ENCODE measurements at regions not wholly inside any gene's neighbourhood (a gene's known extent, or its start where the extent isn't known, plus 50 kb on each side); places are given as distances from the start of the nearest gene placed in this dataset.
A peak's percentile ranks its signal among the peaks of the same experiment; 100 is the strongest.
"Not testable (repeated sequence)": the region's sequence is repeated elsewhere in the genome, so short reads cannot be mapped to it uniquely, and the experiment has no call there.

DNA sequence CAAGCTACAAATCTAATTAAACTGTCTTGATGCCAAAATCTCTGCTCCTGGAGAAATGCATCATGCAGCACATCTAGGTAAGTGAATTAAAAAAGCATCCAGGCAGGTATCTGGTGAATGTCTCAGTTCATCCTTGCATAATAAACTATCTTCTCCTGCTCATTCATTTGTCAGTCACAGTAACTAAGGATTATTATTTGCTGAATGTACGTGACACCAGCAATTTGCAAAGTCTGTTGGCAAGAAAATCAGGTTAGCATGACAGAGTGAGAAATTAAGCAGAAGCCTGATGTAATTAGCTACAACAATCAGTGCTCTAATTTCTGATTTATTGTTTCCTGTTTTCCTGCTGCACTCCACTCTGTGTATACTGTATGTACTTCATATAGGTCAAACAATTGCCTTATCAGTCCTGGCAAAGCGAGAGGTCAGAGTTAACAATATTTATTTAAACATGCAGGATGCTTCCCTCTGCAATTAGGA, 213.6 kb downstream of the FBXO8 start:
- DNase-seq (ENCODE audit: low spot score), result no peak

DNA sequence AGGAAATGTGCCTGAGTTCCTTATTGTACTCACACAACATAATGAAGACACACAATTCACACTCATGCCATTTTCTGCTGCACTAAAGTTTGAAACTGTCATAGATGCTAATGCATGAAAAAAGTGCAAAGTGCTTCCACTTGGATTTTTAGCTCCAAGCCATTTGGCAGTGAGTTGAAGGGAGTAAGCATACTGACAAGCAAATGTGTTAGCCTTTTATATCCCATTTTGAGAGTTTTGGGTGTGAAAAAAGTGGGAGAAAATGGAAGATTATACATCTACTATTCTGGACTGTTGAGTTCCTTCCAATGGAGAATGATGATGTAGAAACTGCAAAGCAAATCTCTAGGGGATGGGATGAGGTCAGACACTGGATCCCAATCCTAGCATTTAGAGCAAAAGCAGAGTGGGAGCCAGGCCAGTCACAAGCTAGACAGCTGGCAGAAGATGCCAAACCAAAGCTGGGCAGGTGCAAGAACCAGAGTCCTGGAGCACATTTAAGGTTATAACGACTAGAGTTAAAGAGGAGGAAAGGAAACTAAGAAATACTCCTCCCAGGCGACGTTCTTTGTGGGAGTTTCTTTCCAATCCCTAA, 216.8 kb downstream of the FBXO8 start:
- no peak for DNase-seq (ENCODE audit: low spot score)

DNA sequence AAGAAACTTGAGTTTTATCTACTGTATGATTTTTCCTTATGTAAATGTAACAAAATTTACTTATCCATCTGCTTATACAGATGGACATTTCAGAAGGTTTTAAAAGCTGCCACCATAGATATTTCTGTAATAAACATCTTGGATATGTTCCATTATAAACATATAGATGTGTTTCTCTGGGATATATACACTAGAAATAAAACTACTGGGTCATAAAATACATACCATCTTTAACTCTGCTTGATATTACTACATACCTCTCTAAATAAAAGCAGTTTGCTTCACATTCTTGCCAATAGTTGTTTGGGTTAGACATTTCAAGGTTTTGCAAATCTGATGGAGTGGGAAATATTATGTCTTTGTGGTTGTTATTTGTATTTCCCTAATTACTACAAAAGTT, 220.6 kb downstream of the FBXO8 start:
- no peak for DNase-seq (ENCODE audit: low spot score)

DNA sequence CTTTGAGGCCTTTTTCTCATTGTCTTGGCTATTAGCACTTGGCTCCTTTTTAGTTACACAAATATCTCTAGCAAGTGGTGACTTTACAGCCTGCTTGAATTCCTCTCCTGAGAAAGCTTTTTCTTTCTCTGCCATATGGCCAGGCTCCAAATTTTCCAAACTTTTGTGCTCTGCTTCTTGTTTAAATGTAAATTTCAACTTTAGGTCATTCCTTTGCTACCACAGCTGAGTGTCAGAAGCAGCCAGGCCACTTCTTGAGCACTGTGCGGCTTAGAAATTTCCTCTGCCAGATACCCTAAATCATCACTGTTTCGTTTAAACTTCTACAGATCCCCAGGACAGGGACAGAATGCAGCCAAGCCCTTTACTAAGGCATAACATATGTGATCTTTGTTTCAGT, 222.4 kb downstream of the FBXO8 start:
- DNase-seq (ENCODE audit: low spot score), result no peak

DNA sequence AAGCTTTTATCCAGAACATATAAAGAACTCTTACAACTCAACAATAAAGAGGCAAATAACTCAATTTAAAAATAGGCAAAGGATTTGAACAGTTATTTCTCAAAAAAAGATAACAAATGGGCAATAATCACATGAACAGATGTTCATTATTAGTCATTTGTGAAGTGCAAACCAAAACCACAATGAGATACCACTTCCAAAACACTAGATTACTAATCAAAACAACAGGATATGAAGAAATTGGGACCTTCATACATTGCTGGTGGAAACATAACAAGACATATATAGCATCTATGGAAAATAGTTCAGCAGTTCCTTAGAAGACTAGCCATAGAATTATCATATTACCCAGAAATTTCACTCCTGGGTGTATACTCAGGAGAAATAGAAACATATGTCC, 224.6 kb downstream of the FBXO8 start:
- no peak for DNase-seq (ENCODE audit: low spot score)

DNA sequence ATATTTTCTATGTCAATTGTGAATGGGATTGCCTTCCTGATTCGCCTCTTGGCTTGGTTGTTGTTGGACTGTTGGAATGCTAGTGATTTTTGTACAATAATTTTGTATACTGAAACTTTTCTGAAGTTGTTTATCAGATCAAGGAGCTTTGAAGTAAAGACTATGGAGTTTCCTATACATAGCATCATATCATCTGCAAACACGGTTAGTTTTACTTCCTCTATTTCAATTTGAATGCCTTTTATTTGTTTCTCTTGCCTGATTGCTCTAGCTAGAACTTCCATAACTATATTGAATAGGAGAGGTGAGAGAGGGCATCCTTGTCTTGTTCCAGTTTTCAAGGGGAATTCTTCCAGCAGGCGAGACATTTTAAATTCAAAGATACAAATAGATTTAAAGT, 226.5 kb downstream of the FBXO8 start:
- DNase-seq (ENCODE audit: low spot score), result no peak

DNA sequence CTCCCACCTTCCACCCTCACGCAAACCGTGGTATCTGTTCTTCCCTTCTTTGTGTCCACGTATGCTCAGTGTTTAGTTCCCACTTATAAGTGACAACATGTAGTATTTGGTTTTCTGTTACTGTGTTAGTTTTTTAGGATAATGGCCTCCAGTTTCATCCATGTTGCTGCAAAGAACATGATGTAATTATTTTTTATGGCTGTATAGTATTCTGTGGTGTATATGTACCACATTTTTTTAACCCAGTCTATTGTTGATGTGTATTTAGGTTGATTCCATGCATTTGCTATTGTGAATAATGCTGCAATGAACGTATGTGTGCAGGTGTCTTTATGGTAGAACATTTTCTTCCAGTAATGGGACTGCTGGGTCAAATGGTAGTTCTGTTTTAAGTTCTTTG, 228.1 kb downstream of the FBXO8 start:
- no peak for DNase-seq (ENCODE audit: low spot score)

DNA sequence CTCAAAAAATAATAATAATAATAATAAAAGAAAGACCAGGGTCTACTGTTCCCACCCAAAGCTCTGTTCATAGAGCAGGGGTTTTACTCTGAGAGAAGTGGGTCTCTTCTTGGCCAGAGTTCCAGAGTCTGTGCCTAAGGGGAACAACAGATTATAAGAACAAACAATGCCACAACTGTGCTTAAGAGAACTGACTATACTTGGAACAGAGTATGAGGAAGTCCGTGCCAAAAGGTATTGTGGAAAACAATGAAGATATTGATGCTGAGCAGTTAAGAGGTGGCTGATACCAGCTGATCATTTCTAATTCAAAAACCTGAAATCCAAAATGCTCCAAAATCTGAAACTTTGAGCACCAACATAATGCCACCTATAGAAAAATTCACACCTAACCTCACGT, 229.6 kb downstream of the FBXO8 start:
- no peak for DNase-seq (ENCODE audit: low spot score)

DNA sequence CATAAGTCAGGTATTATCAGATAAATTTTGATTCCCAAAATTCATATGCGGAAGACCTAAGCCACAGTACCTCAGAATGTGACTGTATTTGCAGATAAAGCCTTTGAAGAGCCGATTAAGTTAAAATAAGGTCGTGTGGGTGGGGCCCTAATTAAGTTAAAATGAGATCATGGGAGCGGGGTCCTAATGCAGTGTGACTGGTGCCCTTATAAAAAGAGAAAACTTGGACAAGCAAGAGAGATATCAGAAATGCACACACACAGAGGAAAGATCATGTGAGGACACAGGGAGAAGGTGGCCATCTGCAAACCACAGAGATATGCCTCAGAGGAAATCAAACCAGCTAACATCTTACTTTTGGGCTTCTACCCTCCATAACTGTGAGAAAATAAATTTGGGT, 236.1 kb downstream of the FBXO8 start:
- DNase-seq (ENCODE audit: low spot score), result peak; percentile 47

DNA sequence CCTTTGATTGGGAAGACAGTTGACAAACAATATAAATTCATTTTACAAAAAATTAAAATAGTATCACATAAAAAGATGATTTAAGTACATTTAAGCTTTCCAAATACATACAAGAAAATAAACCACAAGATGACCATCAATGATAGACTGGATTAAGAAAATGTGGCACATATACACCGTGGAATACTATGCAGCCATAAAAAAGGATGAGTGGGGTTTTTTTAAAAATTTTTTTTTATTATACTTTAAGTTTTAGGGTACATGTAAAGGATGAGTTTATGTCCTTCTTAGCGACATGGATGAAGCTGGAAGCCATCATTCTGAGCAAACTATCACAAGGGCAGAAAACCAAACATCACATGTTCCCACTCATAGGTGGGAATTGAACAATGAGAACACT, 237.6 kb downstream of the FBXO8 start:
- DNase-seq (ENCODE audit: low spot score), result not testable (repeated sequence)

DNA sequence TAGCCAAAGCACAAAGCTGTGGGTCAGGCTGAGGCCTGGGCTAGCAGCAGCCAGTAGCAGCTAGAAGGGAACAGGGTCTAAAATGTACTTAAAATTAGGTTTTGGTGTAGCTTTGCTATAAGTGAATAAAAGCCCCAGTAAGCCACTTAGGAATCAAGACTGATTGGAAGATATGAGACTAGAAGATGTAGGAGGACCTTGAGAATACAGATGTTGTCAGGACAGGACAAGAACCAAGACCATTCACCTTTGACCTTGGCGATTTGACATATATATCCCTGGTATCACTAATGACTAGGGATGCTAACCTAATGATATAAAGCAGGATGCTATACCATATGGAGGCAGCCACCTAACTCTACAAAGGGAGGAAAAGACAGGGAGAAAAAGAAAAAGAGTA, 238.1 kb downstream of the FBXO8 start:
- no peak for DNase-seq (ENCODE audit: low spot score)

DNA sequence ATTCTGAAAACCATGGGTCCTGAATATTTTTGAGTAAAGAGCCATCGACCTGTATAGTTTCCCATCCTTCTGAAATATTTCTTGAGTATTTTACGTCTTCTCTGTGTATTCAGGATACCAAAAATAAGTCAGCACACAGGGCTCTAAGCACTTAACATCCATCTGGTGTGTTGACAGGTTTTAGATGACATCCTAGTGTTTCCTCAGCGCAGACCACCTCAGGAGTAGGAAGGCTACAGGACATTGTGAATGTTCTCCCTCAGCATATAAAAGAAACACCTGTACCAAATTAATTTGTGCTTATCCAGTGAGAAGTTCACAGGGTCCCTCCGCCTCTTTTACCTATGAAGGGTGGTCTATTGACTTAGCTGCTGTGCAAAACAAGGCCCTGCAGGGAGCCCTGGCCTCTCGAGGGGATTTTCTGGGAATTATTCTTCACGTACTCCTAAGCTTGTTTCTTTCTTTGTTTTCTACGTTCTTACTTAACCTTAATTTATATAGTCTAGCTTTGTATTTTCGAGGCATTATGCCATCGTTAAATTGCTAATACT, 241.8 kb downstream of the FBXO8 start:
- no peak for DNase-seq (ENCODE audit: low spot score)

DNA sequence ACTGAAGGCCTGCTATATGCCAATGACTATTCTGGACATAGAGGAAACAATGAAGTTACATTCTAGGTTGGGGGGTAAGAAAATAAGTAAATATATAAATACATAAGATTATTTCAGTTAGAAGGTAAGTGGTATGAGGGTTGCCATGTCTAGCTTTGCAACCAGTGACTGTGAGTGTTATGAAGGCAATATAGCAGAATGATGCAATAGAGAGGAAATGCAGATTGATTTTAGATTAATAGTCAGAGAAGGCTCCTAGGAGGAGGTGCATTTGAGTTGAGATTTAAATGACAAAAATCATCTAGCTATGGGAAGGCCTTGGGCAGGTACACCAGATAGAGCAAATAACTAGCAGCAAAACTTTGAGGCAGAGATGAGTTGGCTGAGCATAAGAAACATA, 243.2 kb downstream of the FBXO8 start:
- no peak for DNase-seq (ENCODE audit: low spot score)

DNA sequence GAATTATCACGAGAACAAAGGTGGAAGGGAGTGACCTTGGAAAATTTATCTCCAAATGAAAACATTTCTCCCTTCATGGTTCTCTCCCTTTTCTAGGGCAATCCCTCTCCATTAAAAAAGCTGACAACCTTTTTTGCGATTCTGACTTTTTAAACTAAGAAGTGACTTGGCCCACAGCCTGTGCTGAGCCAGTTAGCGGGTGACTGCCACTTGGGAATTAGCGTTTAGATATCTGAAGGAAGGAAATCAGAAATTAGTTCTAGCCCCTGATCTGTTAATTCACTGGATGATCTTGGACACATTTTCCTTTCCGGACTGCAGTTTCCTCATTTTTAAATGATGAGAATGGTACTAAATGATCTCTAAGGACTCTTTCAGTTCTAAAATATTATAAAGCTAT, 245.0 kb downstream of the FBXO8 start:
- DNase-seq (ENCODE audit: low spot score), result no peak

DNA sequence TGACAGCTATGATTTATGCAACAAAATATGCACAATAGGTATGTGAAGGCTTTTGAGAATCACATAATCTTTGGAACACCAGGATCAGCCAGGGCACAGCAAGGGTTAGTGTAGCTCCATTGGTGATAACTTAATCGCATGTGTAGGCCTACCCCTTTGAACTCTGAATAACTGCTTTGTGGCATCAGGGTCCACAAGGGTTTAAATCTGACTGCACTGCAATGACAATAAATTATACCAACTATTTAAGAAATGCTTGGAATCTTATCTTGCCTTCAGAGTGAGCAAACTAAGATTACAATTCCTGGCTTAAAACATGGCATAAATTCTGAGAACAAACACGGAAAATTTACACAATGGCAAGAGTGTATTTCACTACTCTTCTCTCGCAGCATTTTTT, 245.8 kb downstream of the FBXO8 start:
- DNase-seq (ENCODE audit: low spot score), result no peak

DNA sequence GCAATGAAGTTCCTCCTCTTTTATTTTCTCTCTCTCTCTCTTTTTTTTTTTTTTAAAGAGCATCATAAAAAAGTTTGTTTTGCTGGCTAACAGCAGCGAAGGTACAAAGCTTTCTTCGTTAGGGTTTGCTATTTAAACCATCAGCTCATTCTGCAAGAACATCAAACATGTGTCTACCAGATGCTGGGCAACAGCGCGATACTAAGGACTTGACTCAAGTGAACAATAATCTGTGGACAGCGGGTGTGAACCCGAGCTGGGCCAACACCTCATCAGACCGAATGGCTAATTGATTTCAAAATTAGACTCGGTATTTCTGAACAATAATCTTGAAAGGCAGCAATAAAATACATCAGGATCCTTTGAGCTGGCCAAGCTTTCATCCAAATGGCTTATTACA, 246.4 kb downstream of the FBXO8 start:
- no peak for DNase-seq (ENCODE audit: low spot score)

DNA sequence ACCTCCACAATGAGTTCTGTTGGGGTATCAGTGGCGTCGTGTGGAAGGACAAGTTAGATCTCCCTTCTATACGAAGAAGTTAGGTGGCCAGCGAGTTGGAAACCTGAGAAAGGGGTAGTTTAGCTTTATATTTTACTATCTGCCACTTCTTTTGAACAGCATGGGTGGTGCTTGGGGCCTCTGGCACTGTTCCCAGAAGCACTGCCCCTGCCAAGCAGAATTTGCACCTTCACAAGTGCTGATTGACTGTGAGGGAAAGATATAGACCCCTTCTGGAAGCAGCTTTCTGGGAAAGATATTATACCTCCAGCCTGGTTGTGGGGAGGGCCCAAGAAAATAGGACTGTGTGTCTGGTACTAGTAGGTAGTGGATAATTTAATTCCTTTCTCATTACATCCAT, 246.9 kb downstream of the FBXO8 start:
- DNase-seq (ENCODE audit: low spot score), result peak; percentile 56

DNA sequence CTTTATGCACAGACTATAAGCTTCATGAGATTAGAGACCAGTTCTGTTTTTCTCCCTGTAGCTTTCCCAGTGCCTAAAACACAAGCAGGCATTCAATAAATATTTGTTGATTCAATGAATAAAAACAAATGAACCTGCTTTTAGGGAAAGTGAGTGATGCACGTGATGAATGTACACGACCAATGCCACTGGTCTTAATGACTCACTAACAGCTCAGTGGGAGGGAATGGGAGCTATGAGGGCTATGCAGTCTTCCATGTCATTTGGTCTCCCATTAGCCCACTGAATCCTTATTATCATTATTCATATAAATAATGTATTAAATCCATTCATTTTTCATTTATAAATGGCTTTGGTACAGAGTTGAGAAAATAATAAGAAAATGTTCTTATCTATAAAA, 247.4 kb downstream of the FBXO8 start:
- peak; percentile 4 for DNase-seq (ENCODE audit: low spot score)

DNA sequence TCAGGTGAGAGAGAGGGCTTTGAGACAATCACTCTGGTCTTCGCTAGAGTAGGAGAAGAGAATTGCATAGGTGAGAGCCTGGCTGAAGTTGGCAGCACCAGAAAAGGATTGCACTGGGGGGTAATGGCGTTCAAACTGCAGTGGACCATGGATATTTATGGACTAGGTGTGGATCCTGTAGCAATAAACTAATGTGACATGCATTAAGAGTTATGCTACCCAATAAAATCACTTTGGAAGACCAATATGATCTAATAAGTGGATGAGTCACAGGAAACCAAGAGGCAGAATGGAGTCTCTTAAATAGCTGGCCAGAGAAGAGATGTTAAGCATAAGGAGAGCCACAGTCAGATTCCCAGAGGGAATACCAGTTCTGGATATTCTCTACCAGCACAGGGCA, 259.8 kb downstream of the FBXO8 start:
- no peak for DNase-seq (ENCODE audit: low spot score)

DNA sequence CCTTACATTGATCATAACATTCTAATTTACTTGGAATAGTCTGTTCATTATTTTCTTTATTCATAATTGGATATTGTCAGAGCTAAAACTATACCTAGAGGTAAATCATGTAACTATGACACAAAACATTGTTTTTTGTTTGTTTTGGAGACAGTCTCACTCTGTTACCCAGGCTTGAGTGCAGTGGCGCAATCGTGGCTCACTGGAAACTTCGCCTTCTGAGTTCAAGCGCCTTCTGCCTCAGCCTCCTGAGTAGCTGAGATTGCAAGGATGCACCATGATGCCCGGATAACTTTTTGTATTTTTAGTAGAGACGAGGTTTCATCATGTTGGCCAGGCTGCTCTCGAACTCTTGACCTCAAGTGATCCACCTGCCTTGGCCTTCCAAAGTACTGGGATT, 265.2 kb downstream of the FBXO8 start:
- DNase-seq (ENCODE audit: low spot score), result no peak

DNA sequence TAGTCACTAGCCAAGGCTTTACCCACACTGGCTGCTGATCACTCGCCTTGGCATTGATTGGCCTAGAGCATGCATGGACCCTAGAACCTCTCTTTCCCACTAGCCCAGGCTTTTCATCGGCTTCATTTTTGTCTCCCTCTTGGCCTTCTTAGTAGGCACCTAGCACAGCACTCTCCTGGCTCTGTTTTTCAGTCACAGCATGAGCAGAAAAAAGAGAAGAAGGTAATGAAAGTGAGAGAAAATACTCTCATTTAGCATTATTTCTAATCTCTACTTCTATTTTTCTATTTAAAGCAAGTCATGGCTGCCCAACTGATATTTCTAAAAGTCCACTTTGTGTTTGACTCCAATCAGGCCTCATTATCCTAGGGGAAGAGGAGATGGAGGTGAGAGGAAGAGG, 267.2 kb downstream of the FBXO8 start:
- no peak for DNase-seq (ENCODE audit: low spot score)

DNA sequence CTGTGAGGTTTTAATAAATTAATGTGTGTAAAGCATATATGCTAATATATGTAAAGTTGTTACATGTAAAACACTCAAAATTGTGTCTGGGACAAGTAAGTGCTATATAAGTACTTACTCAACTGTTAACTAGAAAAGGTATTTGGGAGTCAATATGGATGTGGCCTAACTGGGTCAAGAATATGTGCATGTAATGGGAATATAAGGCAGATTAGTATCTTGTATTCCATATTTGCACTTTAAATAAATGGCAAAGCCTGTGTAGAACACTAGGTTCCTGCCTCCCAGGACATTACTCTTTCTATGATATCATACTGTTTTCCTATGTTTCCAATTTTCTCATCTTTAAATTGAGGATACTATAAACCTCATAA, 270.6 kb downstream of the FBXO8 start:
- no peak for DNase-seq (ENCODE audit: low spot score)

DNA sequence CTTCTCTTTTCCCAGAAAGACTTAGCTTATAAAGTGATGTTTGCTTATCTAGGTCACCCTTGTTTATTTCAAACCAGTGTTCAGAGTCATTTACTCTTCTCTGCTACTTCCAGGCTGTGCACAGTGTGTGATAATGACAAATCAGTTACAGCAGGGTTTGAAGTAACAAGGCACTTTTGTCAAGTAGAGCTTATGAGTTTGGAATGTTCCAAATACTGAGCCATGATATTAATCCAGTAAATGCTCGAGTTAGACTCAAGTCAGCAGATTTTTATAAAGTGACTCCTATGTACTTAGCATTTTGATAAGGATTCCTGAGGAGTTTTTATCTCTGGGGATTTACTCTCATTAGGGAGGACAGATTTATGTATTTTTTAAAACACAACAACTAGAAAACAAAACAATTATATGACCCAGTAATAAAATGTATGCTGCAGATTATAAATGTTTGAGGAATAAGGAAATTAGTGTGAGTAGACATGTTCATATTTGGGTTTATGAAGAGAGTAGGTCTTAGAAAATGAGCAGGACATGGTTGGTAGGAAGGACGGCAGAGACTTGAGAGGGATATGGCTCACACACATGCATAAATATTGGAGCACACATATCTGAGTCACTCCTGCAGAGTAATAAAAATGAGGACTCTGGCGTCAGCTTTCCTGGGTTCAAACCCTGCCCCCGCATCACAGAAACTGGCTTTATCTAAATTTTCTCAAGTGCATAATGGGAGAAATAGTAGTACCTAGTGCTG, 271.2 kb downstream of the FBXO8 start:
- DNase-seq (ENCODE audit: low spot score), result no peak

DNA sequence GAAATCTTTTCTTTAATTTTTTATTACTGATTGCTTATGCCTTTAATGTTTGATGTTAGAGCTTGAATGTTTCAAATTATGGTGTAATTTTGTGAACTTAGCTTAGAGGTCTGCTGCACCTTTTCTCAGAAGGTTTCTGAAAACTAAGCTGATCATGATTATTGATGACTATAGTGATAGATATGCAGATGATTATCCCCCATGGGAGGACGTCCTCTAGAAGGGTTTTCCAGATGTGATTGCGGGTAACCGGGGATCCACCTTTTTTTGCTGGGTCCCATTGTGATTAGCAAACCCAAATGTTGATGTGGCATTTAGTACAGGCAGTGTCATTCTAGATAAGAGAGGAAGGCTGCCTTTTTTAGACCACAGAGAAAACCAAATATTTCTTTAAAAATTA, 272.9 kb downstream of the FBXO8 start:
- DNase-seq (ENCODE audit: low spot score), result no peak

Data from hematopoietic multipotent progenitor cell treated with erythropoietin and hydrocortisone succinate and interleukin-3 and kit ligand, for 15 days (in vitro differentiated cells).